GM12892 (cell line): ENCODE measurements at regions not wholly inside any gene's neighbourhood (a gene's known extent, or its start where the extent isn't known, plus 50 kb on each side); places are given as distances from the start of the nearest gene placed in this dataset.
"Not testable (repeated sequence)": the region's sequence is repeated elsewhere in the genome, so short reads cannot be mapped to it uniquely, and the experiment has no call there.

Experiments
- POLR2A ChIP-seq: IDR thresholded peaks from 2 replicates; pipeline ENCODE4 v1.6.1; 2011; ENCODE audit warnings: low read depth, low read length, control low read depth
- TAF1 ChIP-seq: IDR thresholded peaks from 2 replicates; pipeline ENCODE4 v1.6.1; 2011; ENCODE audit warnings: low read depth, mild to moderate bottlenecking, control low read depth, low read length, borderline replicate concordance

DNA sequence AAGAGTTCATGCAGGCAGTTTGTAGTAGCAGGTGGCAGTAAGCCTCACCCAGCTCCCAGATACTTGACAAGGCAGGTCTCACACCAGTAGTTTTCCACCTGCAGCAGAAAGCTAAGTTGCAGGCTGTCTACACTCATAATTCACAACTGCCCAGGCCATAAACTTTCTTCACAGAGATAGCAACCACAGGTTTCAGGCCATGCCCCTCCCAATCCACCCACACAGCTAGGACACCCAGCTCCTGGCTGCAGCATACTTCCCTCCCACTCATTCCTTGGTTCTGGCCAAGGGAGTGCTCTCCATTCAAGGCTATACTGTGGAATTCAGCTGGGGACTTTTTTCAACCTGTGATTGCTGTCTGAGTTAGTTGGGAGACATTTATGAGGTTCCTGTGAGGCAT, 226.2 kb upstream of the VSTM2A start:
- TF ChIP-seq POLR2A, TAF1: not testable (repeated sequence)
